ENCODE measurements at regions not wholly inside any gene's neighbourhood (a gene's known extent, or its start where the extent isn't known, plus 50 kb on each side); places are given as distances from the start of the nearest gene placed in this dataset.

DNA sequence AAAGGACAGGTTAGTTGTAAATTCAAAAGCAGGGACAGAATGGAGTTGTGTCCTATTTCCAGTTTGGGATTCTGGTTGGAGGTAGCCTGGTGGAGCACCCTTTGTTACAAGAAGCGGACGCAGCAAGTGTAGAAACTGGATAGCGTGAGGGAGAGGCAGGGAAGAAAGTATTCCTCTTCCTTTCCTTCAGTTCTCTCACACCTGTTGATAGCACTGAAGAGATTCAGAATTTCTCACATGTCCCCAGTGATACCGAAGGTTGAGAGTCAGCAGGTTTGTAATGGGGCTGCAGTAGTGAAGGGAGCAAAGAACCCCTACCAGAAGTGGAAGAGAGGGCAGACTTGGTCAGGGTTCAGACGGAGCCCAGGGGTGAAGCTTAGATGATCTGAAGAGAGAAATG, 399.2 kb downstream of the SPRY2 start:
- TF ChIP-seq, protein P1, sequence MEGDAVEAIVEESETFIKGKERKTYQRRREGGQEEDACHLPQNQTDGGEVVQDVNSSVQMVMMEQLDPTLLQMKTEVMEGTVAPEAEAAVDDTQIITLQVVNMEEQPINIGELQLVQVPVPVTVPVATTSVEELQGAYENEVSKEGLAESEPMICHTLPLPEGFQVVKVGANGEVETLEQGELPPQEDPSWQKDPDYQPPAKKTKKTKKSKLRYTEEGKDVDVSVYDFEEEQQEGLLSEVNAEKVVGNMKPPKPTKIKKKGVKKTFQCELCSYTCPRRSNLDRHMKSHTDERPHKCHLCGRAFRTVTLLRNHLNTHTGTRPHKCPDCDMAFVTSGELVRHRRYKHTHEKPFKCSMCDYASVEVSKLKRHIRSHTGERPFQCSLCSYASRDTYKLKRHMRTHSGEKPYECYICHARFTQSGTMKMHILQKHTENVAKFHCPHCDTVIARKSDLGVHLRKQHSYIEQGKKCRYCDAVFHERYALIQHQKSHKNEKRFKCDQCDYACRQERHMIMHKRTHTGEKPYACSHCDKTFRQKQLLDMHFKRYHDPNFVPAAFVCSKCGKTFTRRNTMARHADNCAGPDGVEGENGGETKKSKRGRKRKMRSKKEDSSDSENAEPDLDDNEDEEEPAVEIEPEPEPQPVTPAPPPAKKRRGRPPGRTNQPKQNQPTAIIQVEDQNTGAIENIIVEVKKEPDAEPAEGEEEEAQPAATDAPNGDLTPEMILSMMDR (conservative IDR thresholded peaks at IDR 0.05; ENCODE audit: low read depth, low read length) = no peak
- TF ChIP-seq POLR2A (IDR thresholded peaks at IDR 0.05; ENCODE audit: low read depth, low read length) (no peak), CEBPB (IDR thresholded peaks at IDR 0.05; ENCODE audit: low read depth, low read length) (no peak), RAD21 (IDR thresholded peaks at IDR 0.05; ENCODE audit: low read length) (no peak), MXI1 (IDR thresholded peaks at IDR 0.05; ENCODE audit: borderline replicate concordance, low read depth, low read length) (no peak)

Measured in IMR-90 (cell line).